ENCODE measurements at regions not wholly inside any gene's neighbourhood (a gene's known extent, or its start where the extent isn't known, plus 50 kb on each side); places are given as distances from the start of the nearest gene placed in this dataset.

- DNase-seq = no peak
Measured at GRCh38 chr18:26697186-26697884, 149.0 kb upstream of the KCTD1 start.

GRCh38 chr18:26696786-26697185, 148.4 kb upstream of the KCTD1 start:
- no peak for DNase-seq

- DNase-seq = no peak
Measured at GRCh38 chr18:26696308-26696707, 148.0 kb upstream of the KCTD1 start.

GRCh38 chr18:26689226-26689879, 141.0 kb upstream of the KCTD1 start:
- DNase-seq = peak; percentile 35

- DNase-seq = no peak
Measured at GRCh38 chr18:26686532-26686931, 138.2 kb upstream of the KCTD1 start.

GRCh38 chr18:26685438-26686157, 137.2 kb upstream of the KCTD1 start:
- DNase-seq = no peak

GRCh38 chr18:26677957-26678356, 129.6 kb upstream of the KCTD1 start:
- DNase-seq = no peak

- DNase-seq = peak; percentile 71
Measured at GRCh38 chr18:26667046-26667445, 118.7 kb upstream of the KCTD1 start.

- no peak for DNase-seq
Measured at GRCh38 chr18:26662996-26663395, 114.6 kb upstream of the KCTD1 start.

- no peak for DNase-seq
Measured at GRCh38 chr18:26657631-26658581, 109.6 kb upstream of the KCTD1 start.

GRCh38 chr18:26656944-26657536, 108.7 kb upstream of the KCTD1 start:
- DNase-seq = peak; percentile 78

GRCh38 chr18:26656431-26656943, 108.1 kb upstream of the KCTD1 start:
- no peak for DNase-seq

- DNase-seq = no peak
Measured at GRCh38 chr18:26655525-26656430, 107.4 kb upstream of the KCTD1 start.

- no peak for DNase-seq
Measured at GRCh38 chr18:26654616-26655524, 106.5 kb upstream of the KCTD1 start.

GRCh38 chr18:26653943-26654615, 105.7 kb upstream of the KCTD1 start:
- DNase-seq = no peak

- no peak for DNase-seq
Measured at GRCh38 chr18:26652501-26652900, 104.1 kb upstream of the KCTD1 start.

GRCh38 chr18:26650310-26651268, 102.2 kb upstream of the KCTD1 start:
- no peak for DNase-seq

GRCh38 chr18:26649193-26649543, 100.8 kb upstream of the KCTD1 start:
- no peak for DNase-seq

Data from suppressor macrophage treated with lipopolysaccharide for 4 hours (primary cell).